Smooth muscle cell (in vitro differentiated cells): ENCODE measurements at regions not wholly inside any gene's neighbourhood (a gene's known extent, or its start where the extent isn't known, plus 50 kb on each side); places are given as distances from the start of the nearest gene placed in this dataset.
"Not testable (repeated sequence)": the region's sequence is repeated elsewhere in the genome, so short reads cannot be mapped to it uniquely, and the experiment has no call there.

Source experiments
- DNase-seq: peaks from one replicate; lab custom pipeline; 2025; ENCODE audit not compliant: unreplicated experiment; lab: John Stamatoyannopoulos, UW
- H2AFZ ChIP-seq: fragments of 200-600 bp; sonication (generic); 2 replicates; pipeline ENCODE4 v1.6.0; 2016; ENCODE audit warnings: antibody characterized with exemption, low read depth, mild to moderate bottlenecking
- H3F3A ChIP-seq: fragments of 200-600 bp; sonication (generic); 2 replicates; pipeline ENCODE4 v1.6.0; 2017; ENCODE audit warnings: antibody characterized with exemption, low read depth
- H3K27ac ChIP-seq: fragments of 200-600 bp; sonication (generic); 2 replicates; pipeline ENCODE4 v1.5.1; 2016; ENCODE audit warnings: low read depth, mild to moderate bottlenecking
- H3K27me3 ChIP-seq: fragments of 200-600 bp; sonication (generic); 2 replicates; pipeline ENCODE4 v1.6.1; 2016; ENCODE audit warnings: low read depth, mild to moderate bottlenecking
- H3K36me3 ChIP-seq: fragments of 200-600 bp; sonication (generic); 2 replicates; pipeline ENCODE4 v1.5.1; 2016; ENCODE audit warnings: low read depth
- H3K4me1 ChIP-seq: fragments of 200-600 bp; sonication (generic); 2 replicates; pipeline ENCODE4 v1.5.1; 2016; ENCODE audit warnings: low read depth
- H3K4me2 ChIP-seq: fragments of 200-600 bp; sonication (generic); 2 replicates; pipeline ENCODE4 v1.6.0; 2016; ENCODE audit warnings: mild to moderate bottlenecking
- H3K4me3 ChIP-seq: fragments of 200-600 bp; sonication (generic); 2 replicates; pipeline ENCODE4 v1.5.1; 2016; ENCODE audit warnings: mild to moderate bottlenecking
- H3K79me2 ChIP-seq: fragments of 200-600 bp; sonication (generic); 2 replicates; pipeline ENCODE4 v1.6.0; 2016; ENCODE audit warnings: low read depth, mild to moderate bottlenecking
- H3K9ac ChIP-seq: fragments of 200-600 bp; sonication (generic); 2 replicates; pipeline ENCODE4 v1.6.0; 2016; ENCODE audit warnings: low read depth
- H3K9me3 ChIP-seq: fragments of 200-600 bp; sonication (generic); replicated peaks from 2 replicates; pipeline ENCODE4 v1.5.1; 2016; ENCODE audit warnings: low read depth
- H4K20me1 ChIP-seq: fragments of 200-600 bp; sonication (generic); 2 replicates; pipeline ENCODE4 v1.6.0; 2016; ENCODE audit warnings: low read depth
- CTCF ChIP-seq: fragments of 200-600 bp; sonication (generic); IDR thresholded peaks from 2 replicates; pipeline ENCODE4 v1.5.1; 2017; ENCODE audit warnings: borderline replicate concordance, mild to moderate bottlenecking, antibody characterized with exemption; ENCODE audit not compliant: insufficient read depth, poor library complexity, severe bottlenecking
- WGBS: methylation state at CpG from one replicate; pipeline ENCODE4 v1.1.7; 2016; ENCODE audit warnings: low lambda C conversion rate; 5-methylcytosine and 5-hydroxymethylcytosine counted together

- Histone ChIP-seq H3K4me1 (no peaks in the 10 kb centered on the region), H3K9me3 (no peaks in the 10 kb centered on the region), H3F3A (peaks cover 3% of the 10 kb centered on the region), H4K20me1 (no peaks in the 10 kb centered on the region), H3K27ac (no peak overlapping the region), H3K36me3 (no peaks in the 10 kb centered on the region), H3K9ac (no peak overlapping the region), H3K79me2 (no peaks in the 10 kb centered on the region), H3K4me3 (no peak overlapping the region), H2AFZ (no peak overlapping the region), H3K4me2 (no peak overlapping the region), H3K27me3 (no peaks in the 10 kb centered on the region)
- 93% methylated on average over 2 of the region's 2 CpGs for WGBS
- no peak for TF ChIP-seq CTCF
- DNase-seq: no peak
Observed at GRCh38 chr5:42874621-42875198, 63.0 kb upstream of the SELENOP start.

- Histone ChIP-seq H3K9ac (no peak overlapping the region), H3K36me3 (no peaks in the 10 kb centered on the region), H3K9me3 (no peaks in the 10 kb centered on the region), H3K4me1 (no peaks in the 10 kb centered on the region), H2AFZ (no peak overlapping the region), H3K27ac (no peak overlapping the region), H3K4me2 (no peak overlapping the region), H3K79me2 (no peaks in the 10 kb centered on the region), H3F3A (peaks cover 3% of the 10 kb centered on the region), H4K20me1 (no peaks in the 10 kb centered on the region), H3K4me3 (no peak overlapping the region), H3K27me3 (no peaks in the 10 kb centered on the region)
- 90% methylated on average over 3 of the region's 3 CpGs for WGBS
- DNase-seq: no peak
- no peak for TF ChIP-seq CTCF
Observed at GRCh38 chr5:42872865-42873264, 61.2 kb upstream of the SELENOP start.

GRCh38 chr5:42870882-42871418, 59.3 kb upstream of the SELENOP start:
- no peaks in the 10 kb centered on the region for H4K20me1 ChIP-seq
- H3K27me3 ChIP-seq: no peaks in the 10 kb centered on the region
- H3K9me3 ChIP-seq: no peaks in the 10 kb centered on the region
- TF ChIP-seq CTCF: no peak
- H3F3A ChIP-seq: no peaks in the 10 kb centered on the region
- H3K9ac ChIP-seq: no peak overlapping the region
- DNase-seq: no peak
- H2AFZ ChIP-seq: no peak overlapping the region
- H3K4me1 ChIP-seq: no peaks in the 10 kb centered on the region
- H3K27ac ChIP-seq: no peak overlapping the region
- no peaks in the 10 kb centered on the region for H3K79me2 ChIP-seq
- no peaks in the 10 kb centered on the region for H3K36me3 ChIP-seq
- H3K4me3 ChIP-seq: no peak overlapping the region
- H3K4me2 ChIP-seq: no peak overlapping the region
- WGBS: 43% methylated on average over 4 of the region's 4 CpGs

GRCh38 chr5:42868417-42868816, 56.7 kb upstream of the SELENOP start:
- DNase-seq, H3K4me2 ChIP-seq, H3K27me3 ChIP-seq, H3K4me1 ChIP-seq, H3K9ac ChIP-seq, H3K27ac ChIP-seq, H3K4me3 ChIP-seq, H2AFZ ChIP-seq, H3K9me3 ChIP-seq, H3F3A ChIP-seq, H3K79me2 ChIP-seq, H4K20me1 ChIP-seq, H3K36me3 ChIP-seq: not testable (repeated sequence)
- WGBS: 91% methylated on average over 5 of the region's 5 CpGs

GRCh38 chr5:42864749-42865148, 53.1 kb upstream of the SELENOP start:
- not testable (repeated sequence) for H3K4me3 ChIP-seq, H3K79me2 ChIP-seq, DNase-seq, H3K27me3 ChIP-seq, H3K9ac ChIP-seq, H4K20me1 ChIP-seq, H3K4me2 ChIP-seq, H2AFZ ChIP-seq, H3K9me3 ChIP-seq, H3K27ac ChIP-seq, H3K4me1 ChIP-seq, H3K36me3 ChIP-seq, H3F3A ChIP-seq
- WGBS: 96% methylated on average over 3 of the region's 3 CpGs
